Activated CD8-positive, alpha-beta T cell treated with anti-CD3 and anti-CD28 coated beads for 36 hours (primary cell): ENCODE measurements at regions not wholly inside any gene's neighbourhood (a gene's known extent, or its start where the extent isn't known, plus 50 kb on each side); places are given as distances from the start of the nearest gene placed in this dataset.

ENCODE experiments used
- ATAC-seq: fragments of 200-7000 bp; cut with Tn5 transposase; one replicate; pipeline ENCODE4 v1.10.0; 2021; ENCODE audit warnings: mild to moderate bottlenecking, moderate library complexity
- CTCF ChIA-PET: fragments of 350-600 bp; sonication (Branson Sonifier 250); formaldehyde crosslinking; loops from one replicate; lab custom pipeline; 2021; ENCODE audit warnings: antibody characterized with exemption; lab: Charles Lee
- POLR2A ChIA-PET: fragments of 350-600 bp; sonication (Branson Sonifier 250); formaldehyde crosslinking; loops from one replicate; lab custom pipeline; 2021; ENCODE audit warnings: antibody characterized with exemption; lab: Charles Lee
- DNase-seq: peaks from one replicate; pipeline ENCODE4 v3.0.0-alpha.2; 2020
- H3K27ac Mint-ChIP-seq: one replicate; pipeline ENCODE4 v1.8.0; 2021; ENCODE audit warnings: mild to moderate bottlenecking, mixed read lengths
- H3K27me3 Mint-ChIP-seq: one replicate; pipeline ENCODE4 v1.8.0; 2021; ENCODE audit warnings: mixed read lengths
- H3K36me3 Mint-ChIP-seq: one replicate; pipeline ENCODE4 v1.8.0; 2021; ENCODE audit warnings: low read depth, mixed read lengths
- H3K4me1 Mint-ChIP-seq: one replicate; pipeline ENCODE4 v1.8.0; 2021; ENCODE audit warnings: low read depth, mixed read lengths
- H3K4me3 Mint-ChIP-seq: one replicate; pipeline ENCODE4 v1.8.0; 2021; ENCODE audit warnings: mild to moderate bottlenecking, moderate library complexity, mixed read lengths
- H3K9me3 Mint-ChIP-seq: one replicate; pipeline ENCODE4 v1.8.0; 2021; ENCODE audit warnings: mixed read lengths
- intact Hi-C: fragments of 100-400 bp; cut with micrococcal nuclease; formaldehyde crosslinking; loops from one replicate; pipeline ENCODE4 v1.10.0; 2022
- TF ChIP-seq, protein P1 (sequence below): fragments of 200-600 bp; IDR thresholded peaks from one replicate; pipeline ENCODE4 v1.8.0; 2022; ENCODE audit warnings: antibody characterized with exemption, mild to moderate bottlenecking

DNA sequence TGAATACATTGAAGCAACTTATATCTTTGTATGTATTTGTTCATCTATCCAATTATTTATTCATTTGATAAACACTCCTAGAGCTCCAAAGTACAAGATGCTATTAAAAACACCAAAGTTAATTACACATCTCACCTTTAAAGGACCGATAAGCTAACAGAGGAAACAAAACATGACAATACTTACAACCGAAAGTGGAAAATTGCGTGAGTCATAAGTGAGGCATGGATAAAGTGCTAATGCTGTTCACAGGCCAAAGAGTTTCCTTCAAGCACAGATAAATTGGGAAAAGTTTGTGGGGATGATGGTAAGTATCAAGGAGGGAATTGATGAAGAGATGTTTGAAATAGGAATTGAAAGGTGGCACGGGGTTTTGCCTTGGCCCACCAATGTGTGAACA is 172.8 kb upstream of the KITLG start:
- Mint-ChIP-seq H3K27me3 (peaks cover 2% of the 10 kb centered on the region), H3K36me3 (no peaks in the 10 kb centered on the region), H3K27ac (no peak overlapping the region), H3K4me3 (no peak overlapping the region), H3K4me1 (no peaks in the 10 kb centered on the region), H3K9me3 (no peaks in the 10 kb centered on the region)
- intact Hi-C loops = no loop called here
- CTCF ChIA-PET = no interaction called here
- no peak for ATAC-seq
- TF ChIP-seq, protein P1, sequence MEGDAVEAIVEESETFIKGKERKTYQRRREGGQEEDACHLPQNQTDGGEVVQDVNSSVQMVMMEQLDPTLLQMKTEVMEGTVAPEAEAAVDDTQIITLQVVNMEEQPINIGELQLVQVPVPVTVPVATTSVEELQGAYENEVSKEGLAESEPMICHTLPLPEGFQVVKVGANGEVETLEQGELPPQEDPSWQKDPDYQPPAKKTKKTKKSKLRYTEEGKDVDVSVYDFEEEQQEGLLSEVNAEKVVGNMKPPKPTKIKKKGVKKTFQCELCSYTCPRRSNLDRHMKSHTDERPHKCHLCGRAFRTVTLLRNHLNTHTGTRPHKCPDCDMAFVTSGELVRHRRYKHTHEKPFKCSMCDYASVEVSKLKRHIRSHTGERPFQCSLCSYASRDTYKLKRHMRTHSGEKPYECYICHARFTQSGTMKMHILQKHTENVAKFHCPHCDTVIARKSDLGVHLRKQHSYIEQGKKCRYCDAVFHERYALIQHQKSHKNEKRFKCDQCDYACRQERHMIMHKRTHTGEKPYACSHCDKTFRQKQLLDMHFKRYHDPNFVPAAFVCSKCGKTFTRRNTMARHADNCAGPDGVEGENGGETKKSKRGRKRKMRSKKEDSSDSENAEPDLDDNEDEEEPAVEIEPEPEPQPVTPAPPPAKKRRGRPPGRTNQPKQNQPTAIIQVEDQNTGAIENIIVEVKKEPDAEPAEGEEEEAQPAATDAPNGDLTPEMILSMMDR = no peak
- DNase-seq = no peak
- POLR2A ChIA-PET = no interaction called here

DNA sequence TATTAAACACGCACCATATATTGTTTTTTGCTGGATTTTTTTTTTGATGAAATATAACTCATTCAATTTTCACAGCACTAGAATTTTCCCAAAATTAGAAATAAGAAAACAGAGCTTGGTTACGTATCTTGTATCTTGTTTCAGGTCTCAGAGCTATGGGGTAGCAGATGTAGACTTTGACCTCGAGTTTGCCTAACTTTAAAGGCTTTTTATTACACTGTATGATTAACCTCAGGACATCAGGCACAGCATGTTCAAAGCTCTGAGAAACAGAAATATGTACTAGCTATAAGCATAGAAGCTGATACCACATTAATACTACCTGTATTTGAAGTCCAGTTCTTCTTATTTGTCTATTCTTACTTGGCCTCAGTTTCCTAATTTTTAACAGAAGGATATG is 171.9 kb upstream of the KITLG start:
- CTCF ChIA-PET = interaction anchor here (1.4 kb wide), 1 partner anchor 9 kb away, joined by 3 read pairs; no protein-coding TSS in a partner anchor
- H3K4me3 Mint-ChIP-seq = no peak overlapping the region
- no peak for DNase-seq

DNA sequence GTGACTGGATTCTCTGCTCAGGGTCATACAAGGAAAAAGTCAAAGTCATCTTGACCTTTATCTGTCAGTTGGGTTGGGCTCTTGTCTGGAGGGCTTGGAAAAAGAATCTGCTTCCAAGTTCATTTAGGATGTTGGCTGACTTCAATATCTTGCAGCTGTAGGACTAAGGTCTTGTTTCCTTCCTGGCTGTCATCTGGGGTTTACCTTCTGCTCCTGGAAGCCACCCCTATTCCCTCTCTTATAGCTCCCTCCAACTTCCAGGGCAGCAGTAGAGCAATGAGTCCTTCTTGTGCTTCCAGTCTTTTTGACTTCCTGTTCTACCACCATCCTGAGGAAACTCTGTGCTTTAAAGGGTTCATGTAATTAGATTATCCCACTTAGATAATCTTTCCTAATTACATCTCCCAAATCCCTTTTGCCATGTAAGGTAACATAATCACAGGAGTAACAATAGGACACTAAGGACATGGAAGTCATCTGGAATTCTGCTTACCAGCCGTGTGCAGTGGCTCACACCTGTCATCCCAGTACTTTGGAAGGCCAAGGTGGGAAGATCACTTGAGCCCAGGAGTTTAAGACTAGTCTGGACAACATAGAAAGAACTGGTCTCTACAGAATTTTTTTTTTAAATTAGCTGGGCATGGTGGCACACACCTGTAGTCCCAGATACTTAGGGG is 170.7 kb upstream of the KITLG start:
- ChIA-PET CTCF (interaction anchor here (1.4 kb wide), 1 partner anchor 8 kb away, joined by 3 read pairs; no protein-coding TSS in a partner anchor), POLR2A (no interaction called here)
- no peak overlapping the region for H3K4me3 Mint-ChIP-seq
- no peaks in the 10 kb centered on the region for H3K4me1 Mint-ChIP-seq
- intact Hi-C loops = no loop called here
- peaks cover 2% of the 10 kb centered on the region for H3K27me3 Mint-ChIP-seq
- H3K9me3 Mint-ChIP-seq = no peaks in the 10 kb centered on the region
- no peak for ATAC-seq
- H3K27ac Mint-ChIP-seq = no peak overlapping the region
- DNase-seq = no peak
- TF ChIP-seq, protein P1 = no peak
- no peaks in the 10 kb centered on the region for H3K36me3 Mint-ChIP-seq

More for the DNA sequence above, 171.9 kb upstream of the KITLG start:
- H3K27ac Mint-ChIP-seq = no peak overlapping the region
- TF ChIP-seq, protein P1 = no peak
- no peaks in the 10 kb centered on the region for H3K4me1 Mint-ChIP-seq
- H3K9me3 Mint-ChIP-seq = no peaks in the 10 kb centered on the region
- intact Hi-C loops = no loop called here
- no peak for ATAC-seq
- H3K27me3 Mint-ChIP-seq = peaks cover 2% of the 10 kb centered on the region
- no peaks in the 10 kb centered on the region for H3K36me3 Mint-ChIP-seq
- POLR2A ChIA-PET = no interaction called here

DNA sequence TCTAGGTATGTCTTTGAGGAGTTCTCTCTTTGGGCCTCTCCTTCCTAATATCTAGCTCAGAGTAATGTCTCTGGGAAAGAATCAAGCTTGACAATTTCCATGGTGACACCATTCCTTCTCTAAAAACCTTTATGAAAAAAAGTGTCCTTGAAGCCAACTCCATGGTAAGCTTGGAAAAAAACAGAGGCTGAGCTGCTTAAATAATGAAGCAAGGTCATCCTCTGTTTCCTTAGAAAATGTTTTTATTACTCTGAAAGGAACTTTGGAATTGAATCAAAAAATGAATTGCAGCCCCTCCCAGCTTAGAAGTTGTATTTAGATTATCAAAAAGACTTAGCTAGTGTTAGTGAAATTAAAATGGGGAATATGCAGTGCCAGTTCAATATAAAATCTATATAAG is 166.1 kb upstream of the KITLG start:
- ATAC-seq = no peak

More for the DNA sequence above, 166.1 kb upstream of the KITLG start:
- ChIA-PET POLR2A (no interaction called here), CTCF (no interaction called here)
- TF ChIP-seq, protein P1 = no peak
- H3K27ac Mint-ChIP-seq = no peak overlapping the region
- H3K36me3 Mint-ChIP-seq = no peaks in the 10 kb centered on the region
- H3K9me3 Mint-ChIP-seq = no peaks in the 10 kb centered on the region
- H3K4me1 Mint-ChIP-seq = no peaks in the 10 kb centered on the region
- DNase-seq = no peak
- no peak overlapping the region for H3K4me3 Mint-ChIP-seq
- H3K27me3 Mint-ChIP-seq = no peaks in the 10 kb centered on the region
- intact Hi-C loops = no loop called here
